Right lobe of liver (tissue), 6 donors: ENCODE measurements at regions not wholly inside any gene's neighbourhood (a gene's known extent, or its start where the extent isn't known, plus 50 kb on each side); places are given as distances from the start of the nearest gene placed in this dataset.

ENCODE experiments used
- ATAC-seq, 4 donors: fragments of 200-7000 bp; cut with Tn5 transposase; one replicate each; pipeline ENCODE4 v1.9.1; 2020; ENCODE audit warnings: mild to moderate bottlenecking in 4 of 4, moderate library complexity in 4 of 4
- DNase-seq, 3 donors: peaks; one replicate each; pipeline ENCODE4 v3.0.0-alpha.2; 2020
- H3K27ac ChIP-seq, 3 donors: fragments of 200-600 bp; one replicate each; pipeline ENCODE4 v1.8.0; 2022
- H3K27me3 ChIP-seq, 2 donors: fragments of 200-600 bp; one replicate each; pipeline ENCODE4 v1.8.0; 2022
- H3K36me3 ChIP-seq, 4 donors: fragments of 200-600 bp; sonication (generic) in 1 of 4; one replicate each; pipeline versions ENCODE4 v1.5.1 to v1.8.0; 2017 to 2022; ENCODE audit warnings: control low read depth in 1 of 4
- H3K4me1 ChIP-seq, 4 donors: fragments of 200-600 bp; sonication (generic) in 1 of 4; one replicate each; pipeline versions ENCODE4 v1.5.1 to v1.8.0; 2017 to 2022; ENCODE audit warnings: control low read depth in 1 of 4
- H3K4me3 ChIP-seq, 3 donors: fragments of 200-600 bp; one replicate each; pipeline ENCODE4 v1.8.0; 2022
- H3K9me3 ChIP-seq, 4 donors: fragments of 200-600 bp; sonication (generic) in 1 of 4; one replicate each; pipeline versions ENCODE4 v1.5.1 to v1.8.0; 2017 to 2022; ENCODE audit warnings: control low read depth in 1 of 4
- POLR2A ChIP-seq: fragments of 450-650 bp; IDR thresholded peaks from one replicate; pipeline ENCODE4 v1.6.1; 2017; ENCODE audit warnings: antibody characterized with exemption, mild to moderate bottlenecking
- WGBS: methylation state at CpG from one replicate; pipeline ENCODE4 v1.1.6; 2018; ENCODE audit warnings: low coverage, low lambda C conversion rate; ENCODE audit not compliant: insufficient coverage; ENCODE audit errors: missing lambda C conversion rate; 5-methylcytosine and 5-hydroxymethylcytosine counted together
- intact Hi-C, 2 donors: fragments of 100-400 bp; cut with DNase I; formaldehyde crosslinking; loops; one replicate each; pipeline versions ENCODE4 v1.11.2 to v1.14.1; 2022
- TF ChIP-seq, protein P1 (sequence below), 4 donors: fragments of 200-600 bp in 3 of 4; fragments of 450-650 bp in 1 of 4; IDR thresholded peaks; one replicate each; pipeline versions ENCODE4 v1.5.1 to v1.8.0; 2016 to 2022; ENCODE audit warnings: antibody characterized with exemption in 4 of 4, mild to moderate bottlenecking in 2 of 4
- donor health status: DM: no; HTN: yes; CAD: no.
- donor health status: DM: no; HTN: no; CAD: no.
- donor health status: DM: no; HTN: no; CAD: no.
- donor health status: DM: no; HTN: yes; CAD: no.
- donor health status: DM: no; HTN: yes; CAD: no.

GRCh38 chr5:57413145-57413544 lies 69.5 kb downstream of the ACTBL2 start:
- Histone ChIP-seq H3K36me3 (no peaks in the 10 kb centered on the region), H3K4me3 (no peak overlapping the region), H3K4me1 (peaks cover 0 to 20% (median 10%) of the 10 kb centered on the region in 4 donors), H3K9me3 (no peaks in the 10 kb centered on the region), H3K27ac (no peak overlapping the region), H3K27me3 (no peaks in the 10 kb centered on the region)
- TF ChIP-seq, protein P1, sequence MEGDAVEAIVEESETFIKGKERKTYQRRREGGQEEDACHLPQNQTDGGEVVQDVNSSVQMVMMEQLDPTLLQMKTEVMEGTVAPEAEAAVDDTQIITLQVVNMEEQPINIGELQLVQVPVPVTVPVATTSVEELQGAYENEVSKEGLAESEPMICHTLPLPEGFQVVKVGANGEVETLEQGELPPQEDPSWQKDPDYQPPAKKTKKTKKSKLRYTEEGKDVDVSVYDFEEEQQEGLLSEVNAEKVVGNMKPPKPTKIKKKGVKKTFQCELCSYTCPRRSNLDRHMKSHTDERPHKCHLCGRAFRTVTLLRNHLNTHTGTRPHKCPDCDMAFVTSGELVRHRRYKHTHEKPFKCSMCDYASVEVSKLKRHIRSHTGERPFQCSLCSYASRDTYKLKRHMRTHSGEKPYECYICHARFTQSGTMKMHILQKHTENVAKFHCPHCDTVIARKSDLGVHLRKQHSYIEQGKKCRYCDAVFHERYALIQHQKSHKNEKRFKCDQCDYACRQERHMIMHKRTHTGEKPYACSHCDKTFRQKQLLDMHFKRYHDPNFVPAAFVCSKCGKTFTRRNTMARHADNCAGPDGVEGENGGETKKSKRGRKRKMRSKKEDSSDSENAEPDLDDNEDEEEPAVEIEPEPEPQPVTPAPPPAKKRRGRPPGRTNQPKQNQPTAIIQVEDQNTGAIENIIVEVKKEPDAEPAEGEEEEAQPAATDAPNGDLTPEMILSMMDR (IDR thresholded peaks at IDR 0.05) = no peak
- no peak for TF ChIP-seq POLR2A
- no peak for DNase-seq
- intact Hi-C loops = no loop called here
- WGBS = 23% methylated on average over 1 of the region's 1 CpG
- ATAC-seq = no peak

DNA sequence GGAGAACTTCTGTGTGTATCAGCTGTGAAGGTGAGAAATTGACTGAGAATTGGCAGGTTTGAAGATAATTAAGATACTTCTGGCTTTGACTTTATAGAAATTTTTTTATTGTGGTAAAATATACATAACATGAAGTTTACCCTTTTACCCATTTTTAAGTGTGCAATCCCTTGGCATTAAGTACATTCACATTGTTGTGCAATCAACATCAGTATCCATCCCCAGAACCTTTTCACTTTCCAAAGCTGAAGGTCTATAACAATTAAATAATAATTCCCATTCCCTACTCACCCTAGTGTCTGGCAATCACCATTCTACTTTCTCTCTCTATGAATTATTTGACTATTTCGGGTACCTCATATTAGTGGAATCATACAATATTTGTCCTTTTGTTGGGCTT lies 69.9 kb downstream of the ACTBL2 start:
- Histone ChIP-seq H3K4me1 (peaks cover 0 to 24% (median 13%) of the 10 kb centered on the region in 4 donors), H3K9me3 (no peaks in the 10 kb centered on the region), H3K36me3 (no peaks in the 10 kb centered on the region), H3K27ac (peak overlapping the region in 1 of 3 donors; percentile 3), H3K4me3 (no peak overlapping the region), H3K27me3 (no peaks in the 10 kb centered on the region)
- TF ChIP-seq, protein P1 (IDR thresholded peaks at IDR 0.05) = no peak
- TF ChIP-seq POLR2A = no peak
- no peak for ATAC-seq
- intact Hi-C loops = no loop called here
- WGBS = 100% methylated on average over 1 of the region's 1 CpG
- DNase-seq = no peak

GRCh38 chr5:57411982-57412381 lies 70.6 kb downstream of the ACTBL2 start:
- no peaks in the 10 kb centered on the region for H3K36me3 ChIP-seq
- H3K4me3 ChIP-seq = no peak overlapping the region
- WGBS = 19% methylated on average over 4 of the region's 4 CpGs
- no peaks in the 10 kb centered on the region for H3K9me3 ChIP-seq
- H3K4me1 ChIP-seq = peaks cover 0 to 27% (median 15%) of the 10 kb centered on the region in 4 donors
- ATAC-seq (peak; percentile 71 to 89 (median 76)), DNase-seq (no peak)
- H3K27ac ChIP-seq = peak overlapping the region in 1 of 3 donors; percentile 3
- intact Hi-C loops = no loop called here
- TF ChIP-seq, protein P1 (IDR thresholded peaks at IDR 0.05) = no peak
- TF ChIP-seq POLR2A = no peak
- H3K27me3 ChIP-seq = no peaks in the 10 kb centered on the region

DNA sequence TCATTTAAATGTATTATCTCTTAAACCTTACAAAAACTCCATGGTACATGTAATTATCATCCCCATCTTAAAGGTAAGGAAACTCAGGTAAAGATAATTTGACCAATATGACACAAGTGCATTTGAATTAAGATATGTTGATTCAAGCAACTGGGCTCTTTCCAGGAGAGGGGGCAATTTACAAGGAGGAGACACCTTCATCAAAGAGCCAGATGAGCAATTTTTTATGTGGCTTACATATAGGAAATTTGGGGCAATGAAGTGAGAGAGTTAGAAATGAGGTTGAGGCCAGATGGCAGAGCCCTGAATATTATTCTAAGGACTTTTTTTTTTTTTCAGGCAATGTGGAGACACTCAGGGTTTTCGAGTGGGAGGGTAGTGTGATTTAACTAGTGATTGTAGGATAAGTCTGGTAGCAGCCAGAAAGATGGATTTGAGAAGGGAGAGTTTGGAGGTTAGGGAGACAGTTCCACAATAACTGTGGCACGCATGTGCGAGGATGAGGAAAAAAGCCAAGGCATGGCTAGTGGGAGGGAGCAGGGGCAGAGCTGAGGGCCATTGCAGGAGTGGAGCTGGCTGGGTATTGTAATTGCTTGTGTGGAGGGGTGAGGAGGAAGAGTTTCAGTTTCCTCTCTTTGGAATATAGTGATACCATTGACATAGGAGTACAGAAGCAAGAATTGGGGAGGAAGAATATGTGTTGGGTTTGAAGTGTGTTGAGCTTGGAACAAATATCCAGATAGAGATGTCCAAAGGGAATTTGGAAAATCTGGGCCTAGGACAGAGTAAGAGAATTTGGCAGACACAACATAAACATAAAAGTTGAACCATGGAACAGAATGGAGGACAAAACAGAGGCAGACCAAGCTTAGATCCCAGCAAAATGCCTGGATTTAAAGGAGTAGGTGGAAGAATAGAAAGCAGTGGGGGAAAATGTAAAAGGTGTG lies 72.0 kb downstream of the ACTBL2 start:
- ATAC-seq (no peak), DNase-seq (no peak)
- intact Hi-C loops = no loop called here
- no peaks in the 10 kb centered on the region for H3K36me3 ChIP-seq
- TF ChIP-seq POLR2A = no peak
- TF ChIP-seq, protein P1 (IDR thresholded peaks at IDR 0.05) = no peak
- H3K4me1 ChIP-seq = peaks cover 0 to 41% (median 15%) of the 10 kb centered on the region in 4 donors
- 80% methylated on average over 3 of the region's 3 CpGs for WGBS
- H3K27ac ChIP-seq = no peak overlapping the region
- H3K9me3 ChIP-seq = no peaks in the 10 kb centered on the region
- H3K4me3 ChIP-seq = no peak overlapping the region
- H3K27me3 ChIP-seq = no peaks in the 10 kb centered on the region
